A549 (cell line): ENCODE measurements at regions not wholly inside any gene's neighbourhood (a gene's known extent, or its start where the extent isn't known, plus 50 kb on each side); places are given as distances from the start of the nearest gene placed in this dataset.

Experiments
- ATAC-seq, 2 experiments: fragments of 200-7000 bp in 1 of 2; fragments of >200 bp in 1 of 2; cut with Nextera tagmentation in 1 of 2; cut with Tn5 transposase in 1 of 2; 3 replicates each; pipeline versions ENCODE4 v1.8.0 to v1.9.1; 2018 to 2020; ENCODE audit warnings: mild to moderate bottlenecking in 1 of 2, moderate library complexity in 1 of 2
- CTCF ChIA-PET: fragments of 300-600 bp; sonication (Branson Sonifier 250); formaldehyde crosslinking; extraction: SDS; loops from one replicate; lab custom pipeline; 2021; ENCODE audit warnings: antibody characterized with exemption, inconsistent platforms; lab: Yijun Ruan, JAX
- POLR2A ChIA-PET: fragments of 350-600 bp; formaldehyde crosslinking; extraction: SDS; loops from one replicate; lab custom pipeline; 2021; ENCODE audit warnings: antibody characterized with exemption, inconsistent platforms; lab: Yijun Ruan, JAX
- DNase-seq, 2 experiments: peaks; one replicate each; pipeline versions ENCODE4 v3.0.0 to v3.0.0-alpha.2; 2011 to 2016; ENCODE audit warnings: low read depth in 1 of 2, low spot score in 1 of 2
- FAIRE-seq: peaks from 2 replicates; lab custom pipeline; 2011; peaks lifted over from hg19 to GRCh38; lab: Jason Lieb, UNC
- H3K27ac ChIP-seq, 2 experiments: fragments of >200 bp; sonication (Bioruptor Twin); formaldehyde crosslinking; 3 replicates each; pipeline ENCODE4 v1.5.1; 2016 to 2017
- H3K4me1 ChIP-seq: fragments of >200 bp; sonication (Bioruptor Twin); formaldehyde crosslinking; 3 replicates; pipeline ENCODE4 v1.6.1; 2016
- H3K4me2 ChIP-seq: fragments of >200 bp; sonication (Bioruptor Twin); formaldehyde crosslinking; 3 replicates; pipeline ENCODE4 v1.6.1; 2016
- H3K4me3 ChIP-seq: fragments of >200 bp; sonication (Bioruptor Twin); formaldehyde crosslinking; 3 replicates; pipeline ENCODE4 v1.5.1; 2016
- H3K9me3 ChIP-seq: fragments of >200 bp; sonication (Bioruptor Twin); formaldehyde crosslinking; 3 replicates; pipeline ENCODE4 v1.6.1; 2016
- CBX8 ChIP-seq: fragments of 200-600 bp; sonication (generic); IDR thresholded peaks from 2 replicates; pipeline ENCODE4 v1.6.1; 2016
- CHD2 ChIP-seq: fragments of 150-350 bp; IDR thresholded peaks from 2 replicates; pipeline ENCODE4 v1.6.1; 2014; ENCODE audit warnings: low read length; ENCODE audit not compliant: partially characterized antibody
- ESRRA ChIP-seq: fragments of 150-350 bp; IDR thresholded peaks from 2 replicates; pipeline ENCODE4 v1.6.1; 2014; ENCODE audit warnings: mild to moderate bottlenecking, low read length, borderline replicate concordance
- GATA3 ChIP-seq: IDR thresholded peaks from 2 replicates; pipeline ENCODE4 v1.6.1; 2012; ENCODE audit warnings: borderline replicate concordance
- HEYL ChIP-seq: fragments of 250-450 bp; sonication (Bioruptor Pico); IDR thresholded peaks from 2 replicates; pipeline ENCODE4 v1.8.0; 2021; ENCODE audit warnings: mild to moderate bottlenecking, moderate library complexity
- JUNB ChIP-seq: fragments of >200 bp; sonication (Bioruptor Twin); formaldehyde crosslinking; IDR thresholded peaks from 2 replicates; pipeline ENCODE4 v1.6.1; 2016
- KDM1A ChIP-seq: fragments of 200-600 bp; sonication (generic); IDR thresholded peaks from 2 replicates; pipeline ENCODE4 v1.6.1; 2016; ENCODE audit warnings: low read depth, mild to moderate bottlenecking
- MAFK ChIP-seq: fragments of 450-650 bp; IDR thresholded peaks from 2 replicates; pipeline ENCODE4 v1.6.1; 2014; ENCODE audit not compliant: partially characterized antibody
- MAZ ChIP-seq: fragments of 150-350 bp; IDR thresholded peaks from 2 replicates; pipeline ENCODE4 v1.6.1; 2014; ENCODE audit warnings: antibody characterized with exemption, low read depth, low read length, borderline replicate concordance
- POLR2A ChIP-seq: IDR thresholded peaks from 2 replicates; pipeline ENCODE4 v1.6.1; 2012; ENCODE audit warnings: mild to moderate bottlenecking, low read length
- RARB ChIP-seq: fragments of 250-450 bp; sonication (Bioruptor Pico); IDR thresholded peaks from 2 replicates; pipeline ENCODE4 v1.8.0; 2021; ENCODE audit warnings: mild to moderate bottlenecking, moderate library complexity
- RCOR1 ChIP-seq: fragments of 150-350 bp; IDR thresholded peaks from 2 replicates; pipeline ENCODE4 v1.6.1; 2014; ENCODE audit warnings: antibody characterized with exemption, low read length, low read depth
- RFX5 ChIP-seq: fragments of 450-650 bp; IDR thresholded peaks from 2 replicates; pipeline ENCODE4 v1.7.1; 2014; ENCODE audit warnings: antibody characterized with exemption, mild to moderate bottlenecking, moderate library complexity
- RNF2 ChIP-seq: fragments of 200-600 bp; sonication (generic); IDR thresholded peaks from 2 replicates; pipeline ENCODE4 v1.6.1; 2016; ENCODE audit warnings: low read depth, mild to moderate bottlenecking, antibody characterized with exemption, moderate library complexity, borderline replicate concordance
- SMC3 ChIP-seq: fragments of >200 bp; sonication (Bioruptor Twin); formaldehyde crosslinking; IDR thresholded peaks from 3 replicates; pipeline ENCODE4 v1.6.1; 2018; ENCODE audit warnings: inconsistent platforms
- ZNF302 ChIP-seq: fragments of 250-450 bp; sonication (Bioruptor Pico); IDR thresholded peaks from 2 replicates; pipeline ENCODE4 v1.9.0; 2021; ENCODE audit warnings: inconsistent platforms, mild to moderate bottlenecking, moderate library complexity
- WGBS: methylation state at CpG from one replicate; pipeline ENCODE4 v1.1.6; 2017; ENCODE audit errors: missing lambda C conversion rate; 5-methylcytosine and 5-hydroxymethylcytosine counted together
- TF ChIP-seq, protein P1 (sequence below): IDR thresholded peaks from 2 replicates; pipeline ENCODE4 v1.6.1; 2012
- TF ChIP-seq, protein P2 (sequence below): fragments of >200 bp; sonication (Bioruptor Twin); formaldehyde crosslinking; IDR thresholded peaks from 3 replicates; pipeline ENCODE4 v1.5.1; 2016
- TF ChIP-seq, protein P3 (sequence below): fragments of 250-450 bp; sonication (Bioruptor Pico); IDR thresholded peaks from 2 replicates; pipeline ENCODE4 v1.5.0; 2020; ENCODE audit warnings: low read depth, mild to moderate bottlenecking, moderate library complexity
- TF ChIP-seq, protein P4 (sequence below): IDR thresholded peaks from 2 replicates; pipeline ENCODE4 v1.6.1; 2012
- TF ChIP-seq, protein P5 (sequence below): fragments of 200-600 bp; sonication (generic); IDR thresholded peaks from 2 replicates; pipeline ENCODE4 v1.6.1; 2016; ENCODE audit warnings: antibody characterized with exemption, mild to moderate bottlenecking, moderate library complexity

DNA sequence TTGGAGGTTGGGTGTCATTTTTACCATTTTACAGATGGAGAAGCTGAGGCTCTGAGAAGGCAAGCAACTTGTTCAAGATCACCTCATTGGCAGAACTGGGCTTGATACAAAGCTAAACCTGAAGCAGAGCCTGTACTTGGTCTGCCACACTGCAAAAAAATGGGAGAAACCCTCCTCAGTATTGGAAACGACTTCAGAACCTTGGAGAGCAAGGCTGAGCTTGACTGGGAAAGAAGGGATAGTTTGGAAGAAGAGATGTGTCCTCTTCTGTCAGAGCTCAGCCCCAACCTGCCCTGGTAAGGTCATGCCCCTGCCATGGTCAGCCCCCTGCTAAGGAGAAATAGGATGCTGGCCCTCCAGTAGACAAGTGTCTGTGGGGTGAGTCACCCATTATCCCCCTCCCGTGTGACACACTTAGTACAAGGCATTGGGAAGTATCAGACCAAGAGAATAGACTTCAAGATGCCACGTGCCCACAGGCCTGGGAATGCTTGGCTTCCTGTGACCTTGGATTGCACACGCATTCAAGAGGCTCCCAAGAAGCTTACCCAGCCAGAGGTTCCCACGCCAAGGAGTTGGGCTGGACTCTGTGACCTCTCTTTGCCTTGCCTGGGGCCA is 56.2 kb upstream of the SMNDC1 start (continued):
- TF ChIP-seq MAFK (no peak), CBX8 (no peak), RNF2 (no peak)

DNA sequence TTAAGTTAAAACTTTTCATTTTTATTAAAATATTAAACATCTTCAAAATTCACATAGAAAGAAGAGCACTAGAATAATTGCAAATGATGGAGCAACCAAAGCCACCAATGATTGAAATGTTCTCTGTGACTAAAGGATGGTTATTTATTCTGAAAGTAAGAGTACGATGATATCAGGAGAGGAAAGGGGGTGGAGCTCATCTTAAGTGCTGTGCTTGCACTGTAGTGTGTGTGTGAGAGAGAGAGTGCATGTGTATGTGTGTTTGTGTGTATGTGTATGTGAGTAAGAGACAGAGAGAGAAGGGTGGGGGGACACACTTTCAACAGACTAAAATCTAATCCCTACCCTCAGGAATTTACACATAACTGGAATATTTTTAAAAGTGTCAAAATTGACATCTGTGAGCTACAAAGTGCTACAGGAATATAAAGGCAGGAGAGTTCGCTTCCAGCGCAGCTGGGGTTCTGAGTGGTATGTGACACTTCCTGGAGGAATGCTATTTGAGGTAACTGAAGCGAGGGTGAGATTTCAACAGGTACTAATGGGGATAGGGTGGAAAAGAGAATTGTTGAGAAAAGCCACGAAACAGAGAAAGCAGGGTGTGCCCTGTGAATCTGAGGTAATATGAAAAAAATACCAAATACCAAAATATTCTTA is 57.2 kb upstream of the SMNDC1 start:
- H3K4me3 ChIP-seq = no peak overlapping the region
- ChIA-PET CTCF (interaction anchor here (0.9 to 1.5 kb wide), 7 partner anchors 9 to 184 kb away, joined by 3 to 4 read pairs (median 3); no protein-coding TSS in a partner anchor), POLR2A (interaction anchor here (0.7 kb wide), 1 partner anchor 413 kb away, joined by 4 read pairs; no protein-coding TSS in a partner anchor)
- peaks cover 45% of the 10 kb centered on the region for H3K4me1 ChIP-seq
- no peak for FAIRE-seq
- H3K27ac ChIP-seq = peak overlapping the region in 1 of 2 experiments; percentile 19; a peak in 2 of 6 replicates
- H3K9me3 ChIP-seq = no peaks in the 10 kb centered on the region
- ATAC-seq = no peak
- H3K4me2 ChIP-seq = no peak overlapping the region
- no peak for TF ChIP-seq ZNF302
- TF ChIP-seq, protein P1, sequence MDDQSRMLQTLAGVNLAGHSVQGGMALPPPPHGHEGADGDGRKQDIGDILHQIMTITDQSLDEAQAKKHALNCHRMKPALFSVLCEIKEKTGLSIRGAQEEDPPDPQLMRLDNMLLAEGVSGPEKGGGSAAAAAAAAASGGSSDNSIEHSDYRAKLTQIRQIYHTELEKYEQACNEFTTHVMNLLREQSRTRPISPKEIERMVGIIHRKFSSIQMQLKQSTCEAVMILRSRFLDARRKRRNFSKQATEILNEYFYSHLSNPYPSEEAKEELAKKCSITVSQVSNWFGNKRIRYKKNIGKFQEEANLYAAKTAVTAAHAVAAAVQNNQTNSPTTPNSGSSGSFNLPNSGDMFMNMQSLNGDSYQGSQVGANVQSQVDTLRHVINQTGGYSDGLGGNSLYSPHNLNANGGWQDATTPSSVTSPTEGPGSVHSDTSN = no peak
- no peak for TF ChIP-seq ESRRA
- TF ChIP-seq CHD2 = no peak
- TF ChIP-seq, protein P2, sequence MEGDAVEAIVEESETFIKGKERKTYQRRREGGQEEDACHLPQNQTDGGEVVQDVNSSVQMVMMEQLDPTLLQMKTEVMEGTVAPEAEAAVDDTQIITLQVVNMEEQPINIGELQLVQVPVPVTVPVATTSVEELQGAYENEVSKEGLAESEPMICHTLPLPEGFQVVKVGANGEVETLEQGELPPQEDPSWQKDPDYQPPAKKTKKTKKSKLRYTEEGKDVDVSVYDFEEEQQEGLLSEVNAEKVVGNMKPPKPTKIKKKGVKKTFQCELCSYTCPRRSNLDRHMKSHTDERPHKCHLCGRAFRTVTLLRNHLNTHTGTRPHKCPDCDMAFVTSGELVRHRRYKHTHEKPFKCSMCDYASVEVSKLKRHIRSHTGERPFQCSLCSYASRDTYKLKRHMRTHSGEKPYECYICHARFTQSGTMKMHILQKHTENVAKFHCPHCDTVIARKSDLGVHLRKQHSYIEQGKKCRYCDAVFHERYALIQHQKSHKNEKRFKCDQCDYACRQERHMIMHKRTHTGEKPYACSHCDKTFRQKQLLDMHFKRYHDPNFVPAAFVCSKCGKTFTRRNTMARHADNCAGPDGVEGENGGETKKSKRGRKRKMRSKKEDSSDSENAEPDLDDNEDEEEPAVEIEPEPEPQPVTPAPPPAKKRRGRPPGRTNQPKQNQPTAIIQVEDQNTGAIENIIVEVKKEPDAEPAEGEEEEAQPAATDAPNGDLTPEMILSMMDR = no peak
- TF ChIP-seq SMC3 = no peak
- no peak for TF ChIP-seq KDM1A
- TF ChIP-seq, protein P3, sequence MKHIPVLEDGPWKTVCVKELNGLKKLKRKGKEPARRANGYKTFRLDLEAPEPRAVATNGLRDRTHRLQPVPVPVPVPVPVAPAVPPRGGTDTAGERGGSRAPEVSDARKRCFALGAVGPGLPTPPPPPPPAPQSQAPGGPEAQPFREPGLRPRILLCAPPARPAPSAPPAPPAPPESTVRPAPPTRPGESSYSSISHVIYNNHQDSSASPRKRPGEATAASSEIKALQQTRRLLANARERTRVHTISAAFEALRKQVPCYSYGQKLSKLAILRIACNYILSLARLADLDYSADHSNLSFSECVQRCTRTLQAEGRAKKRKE (CRISPR knock-in tag) = no peak
- TF ChIP-seq, protein P4, sequence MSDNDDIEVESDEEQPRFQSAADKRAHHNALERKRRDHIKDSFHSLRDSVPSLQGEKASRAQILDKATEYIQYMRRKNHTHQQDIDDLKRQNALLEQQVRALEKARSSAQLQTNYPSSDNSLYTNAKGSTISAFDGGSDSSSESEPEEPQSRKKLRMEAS = no peak
- TF ChIP-seq RFX5 = no peak
- TF ChIP-seq MAZ = no peak
- TF ChIP-seq HEYL = no peak
- TF ChIP-seq RCOR1 = no peak
- TF ChIP-seq RARB = no peak
- TF ChIP-seq, protein P5, sequence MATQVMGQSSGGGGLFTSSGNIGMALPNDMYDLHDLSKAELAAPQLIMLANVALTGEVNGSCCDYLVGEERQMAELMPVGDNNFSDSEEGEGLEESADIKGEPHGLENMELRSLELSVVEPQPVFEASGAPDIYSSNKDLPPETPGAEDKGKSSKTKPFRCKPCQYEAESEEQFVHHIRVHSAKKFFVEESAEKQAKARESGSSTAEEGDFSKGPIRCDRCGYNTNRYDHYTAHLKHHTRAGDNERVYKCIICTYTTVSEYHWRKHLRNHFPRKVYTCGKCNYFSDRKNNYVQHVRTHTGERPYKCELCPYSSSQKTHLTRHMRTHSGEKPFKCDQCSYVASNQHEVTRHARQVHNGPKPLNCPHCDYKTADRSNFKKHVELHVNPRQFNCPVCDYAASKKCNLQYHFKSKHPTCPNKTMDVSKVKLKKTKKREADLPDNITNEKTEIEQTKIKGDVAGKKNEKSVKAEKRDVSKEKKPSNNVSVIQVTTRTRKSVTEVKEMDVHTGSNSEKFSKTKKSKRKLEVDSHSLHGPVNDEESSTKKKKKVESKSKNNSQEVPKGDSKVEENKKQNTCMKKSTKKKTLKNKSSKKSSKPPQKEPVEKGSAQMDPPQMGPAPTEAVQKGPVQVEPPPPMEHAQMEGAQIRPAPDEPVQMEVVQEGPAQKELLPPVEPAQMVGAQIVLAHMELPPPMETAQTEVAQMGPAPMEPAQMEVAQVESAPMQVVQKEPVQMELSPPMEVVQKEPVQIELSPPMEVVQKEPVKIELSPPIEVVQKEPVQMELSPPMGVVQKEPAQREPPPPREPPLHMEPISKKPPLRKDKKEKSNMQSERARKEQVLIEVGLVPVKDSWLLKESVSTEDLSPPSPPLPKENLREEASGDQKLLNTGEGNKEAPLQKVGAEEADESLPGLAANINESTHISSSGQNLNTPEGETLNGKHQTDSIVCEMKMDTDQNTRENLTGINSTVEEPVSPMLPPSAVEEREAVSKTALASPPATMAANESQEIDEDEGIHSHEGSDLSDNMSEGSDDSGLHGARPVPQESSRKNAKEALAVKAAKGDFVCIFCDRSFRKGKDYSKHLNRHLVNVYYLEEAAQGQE = no peak
- TF ChIP-seq JUNB = no peak
- TF ChIP-seq GATA3 = no peak
- no peak for TF ChIP-seq RNF2
- no peak for TF ChIP-seq POLR2A
- TF ChIP-seq, all 56 proteins: peak for 0
- no peak for DNase-seq
- 84% methylated on average over 5 of the region's 5 CpGs for WGBS
